IMR-90 (cell line): ENCODE measurements at regions not wholly inside any gene's neighbourhood (a gene's known extent, or its start where the extent isn't known, plus 50 kb on each side); places are given as distances from the start of the nearest gene placed in this dataset.

ENCODE experiments used
- ATAC-seq: fragments of 200-7000 bp; cut with Tn5 transposase; 2 replicates; pipeline ENCODE4 v1.9.1; 2020; ENCODE audit warnings: low read depth, mild to moderate bottlenecking, moderate library complexity
- BruUV-seq: library from RNA; stranded (reverse); fragments of 400-500 nt; replicated peaks from 2 replicates; lab custom pipeline; 2021; lab: Mats Ljungman, UMichigan
- CTCF ChIA-PET: fragments of 300-600 bp; formaldehyde crosslinking; extraction: SDS; loops from one replicate; lab custom pipeline; 2021; ENCODE audit warnings: antibody characterized with exemption; lab: Yijun Ruan, JAX
- POLR2A ChIA-PET: fragments of 300-600 bp; sonication (Branson Sonifier 250); formaldehyde crosslinking; loops from one replicate; lab custom pipeline; 2022; ENCODE audit warnings: antibody characterized with exemption; ENCODE audit not compliant: unreplicated experiment; lab: Charles Lee
- DNase-seq: peaks from one replicate; pipeline ENCODE4 v3.0.0; 2013
- H2AFZ ChIP-seq: replicated peaks from 2 replicates; pipeline ENCODE3; 2013; ENCODE audit warnings: low read length, mild to moderate bottlenecking; ENCODE audit not compliant: poor library complexity
- H2AK5ac ChIP-seq: 2 replicates; pipeline ENCODE4 v1.6.1; 2013; ENCODE audit warnings: low read depth, low read length, inconsistent platforms
- H2AK9ac ChIP-seq: replicated peaks from 2 replicates; pipeline ENCODE3; 2013; ENCODE audit warnings: mild to moderate bottlenecking, low read depth, low read length, moderate library complexity; ENCODE audit not compliant: poor library complexity
- H2BK120ac ChIP-seq: 2 replicates; pipeline ENCODE4 v1.6.1; 2013; ENCODE audit warnings: low read depth, low read length, inconsistent platforms
- H2BK15ac ChIP-seq: 3 replicates; pipeline ENCODE4 v1.6.1; 2013; ENCODE audit warnings: low read depth, low read length, inconsistent platforms
- H2BK20ac ChIP-seq: 2 replicates; pipeline ENCODE4 v1.6.1; 2013; ENCODE audit warnings: low read depth, mild to moderate bottlenecking, inconsistent platforms, low read length, moderate library complexity
- H2BK5ac ChIP-seq: 2 replicates; pipeline ENCODE4 v1.6.1; 2013; ENCODE audit warnings: mild to moderate bottlenecking, low read depth, low read length, inconsistent platforms; ENCODE audit not compliant: poor library complexity, severe bottlenecking
- H3K14ac ChIP-seq: replicated peaks from 2 replicates; pipeline ENCODE4 v1.6.1; 2013; ENCODE audit warnings: low read depth, low read length, inconsistent platforms
- H3K18ac ChIP-seq: 2 replicates; pipeline ENCODE4 v1.6.1; 2013; ENCODE audit warnings: low read depth, low read length, control low read depth
- H3K23ac ChIP-seq: 2 replicates; pipeline ENCODE4 v1.6.1; 2013; ENCODE audit warnings: low read depth, low read length, inconsistent platforms
- H3K27ac ChIP-seq: 2 replicates; pipeline ENCODE4 v1.5.1; 2013; ENCODE audit warnings: mild to moderate bottlenecking, control low read depth, low read length; ENCODE audit not compliant: insufficient read depth
- H3K27me3 ChIP-seq: 2 replicates; pipeline ENCODE4 v1.6.1; 2013; ENCODE audit warnings: low read length; ENCODE audit not compliant: control insufficient read depth, insufficient read depth
- H3K36me3 ChIP-seq: 2 replicates; pipeline ENCODE4 v1.6.1; 2013; ENCODE audit warnings: low read length, mixed read lengths; ENCODE audit not compliant: control insufficient read depth, insufficient read depth
- H3K4ac ChIP-seq: 2 replicates; pipeline ENCODE4 v1.6.1; 2013; ENCODE audit warnings: low read depth, low read length, inconsistent platforms
- H3K4me1 ChIP-seq: 2 replicates; pipeline ENCODE4 v1.6.1; 2013; ENCODE audit warnings: low read length, mixed read lengths; ENCODE audit not compliant: control insufficient read depth, insufficient read depth
- H3K4me2 ChIP-seq: 2 replicates; pipeline ENCODE4 v1.6.1; 2013; ENCODE audit warnings: low read depth, mild to moderate bottlenecking, control low read depth, low read length, moderate library complexity
- H3K4me3 ChIP-seq: 2 replicates; pipeline ENCODE4 v1.5.1; 2013; ENCODE audit warnings: low read depth, mild to moderate bottlenecking, control low read depth, low read length, moderate library complexity; ENCODE audit not compliant: insufficient read depth
- H3K56ac ChIP-seq: 2 replicates; pipeline ENCODE4 v1.6.1; 2013; ENCODE audit warnings: low read length, inconsistent platforms; ENCODE audit not compliant: insufficient read depth; ENCODE audit errors: extremely low read depth
- H3K79me1 ChIP-seq, 2 experiments: 2 replicates each; pipeline ENCODE4 v1.6.1; 2013; ENCODE audit warnings: low read length in 2 of 2, inconsistent platforms in 1 of 2, low read depth in 1 of 2
- H3K9ac ChIP-seq: 2 replicates; pipeline ENCODE4 v1.6.1; 2013; ENCODE audit warnings: low read depth, low read length, control low read depth
- H3K9me1 ChIP-seq: 2 replicates; pipeline ENCODE4 v1.6.1; 2013; ENCODE audit warnings: low read length, inconsistent platforms; ENCODE audit not compliant: insufficient read depth
- H3K9me3 ChIP-seq: 2 replicates; pipeline ENCODE4 v1.6.1; 2013; ENCODE audit warnings: low read length; ENCODE audit not compliant: control insufficient read depth, insufficient read depth
- H4K20me1 ChIP-seq: 2 replicates; pipeline ENCODE4 v1.6.1; 2013; ENCODE audit warnings: low read length, inconsistent platforms; ENCODE audit not compliant: insufficient read depth
- H4K5ac ChIP-seq: 2 replicates; pipeline ENCODE4 v1.6.1; 2013; ENCODE audit warnings: mild to moderate bottlenecking, low read depth, low read length, control low read depth
- H4K8ac ChIP-seq, 2 experiments: 2 replicates each; pipeline ENCODE4 v1.6.1; 2013; ENCODE audit warnings: low read depth in 2 of 2, low read length in 2 of 2, control low read depth in 1 of 2, inconsistent platforms in 1 of 2
- H4K91ac ChIP-seq: 2 replicates; pipeline ENCODE4 v1.6.1; 2013; ENCODE audit warnings: low read depth, low read length, inconsistent platforms; ENCODE audit not compliant: insufficient read depth
- BHLHE40 ChIP-seq: fragments of 150-350 bp; IDR thresholded peaks from 2 replicates; pipeline ENCODE4 v1.6.1; 2016; ENCODE audit warnings: mild to moderate bottlenecking, low read depth, low read length
- CEBPB ChIP-seq: IDR thresholded peaks from 2 replicates; pipeline ENCODE4 v1.6.1; 2012; ENCODE audit warnings: low read depth, low read length, improper control_type of control experiment
- CHD1 ChIP-seq: IDR thresholded peaks from 2 replicates; pipeline ENCODE4 v1.6.1; 2012; ENCODE audit warnings: low read depth, low read length, improper control_type of control experiment
- FOS ChIP-seq: fragments of 150-350 bp; IDR thresholded peaks from 2 replicates; pipeline ENCODE4 v1.6.1; 2016; ENCODE audit warnings: low read depth, low read length
- MAFK ChIP-seq: IDR thresholded peaks from 2 replicates; pipeline ENCODE4 v1.6.1; 2012; ENCODE audit warnings: low read depth, low read length, improper control_type of control experiment
- MAZ ChIP-seq: IDR thresholded peaks from 2 replicates; pipeline ENCODE4 v1.6.1; 2012; ENCODE audit warnings: low read depth, mild to moderate bottlenecking, low read length, improper control_type of control experiment, moderate library complexity, borderline replicate concordance
- NFE2L2 ChIP-seq: fragments of 150-350 bp; IDR thresholded peaks from 2 replicates; pipeline ENCODE4 v1.6.1; 2016; ENCODE audit warnings: low read depth, mild to moderate bottlenecking, low read length
- POLR2A ChIP-seq: IDR thresholded peaks from 2 replicates; pipeline ENCODE4 v1.6.1; 2012; ENCODE audit warnings: mild to moderate bottlenecking, low read depth, low read length
- RAD21 ChIP-seq: IDR thresholded peaks from 2 replicates; pipeline ENCODE4 v1.6.1; 2012; ENCODE audit warnings: low read length, improper control_type of control experiment
- RCOR1 ChIP-seq: IDR thresholded peaks from 2 replicates; pipeline ENCODE4 v1.6.1; 2012; ENCODE audit warnings: mild to moderate bottlenecking, low read length, improper control_type of control experiment; ENCODE audit not compliant: insufficient replicate concordance
- RFX5 ChIP-seq: IDR thresholded peaks from 2 replicates; pipeline ENCODE4 v1.8.0; 2012; ENCODE audit warnings: low read depth, mild to moderate bottlenecking, low read length, moderate library complexity
- WGBS, 2 experiments: methylation state at CpG; one replicate each; pipeline versions ENCODE4 v1.1.5 to v1.1.7; 2013; ENCODE audit warnings: missing lambda C conversion rate in 2 of 2; ENCODE audit not compliant: insufficient read length in 1 of 2; ENCODE audit errors: extremely low coverage in 2 of 2; 5-methylcytosine and 5-hydroxymethylcytosine counted together
- dilution Hi-C: fragments of 300-500 bp; cut with HindIII; formaldehyde crosslinking; loops from one replicate; pipeline ENCODE4 v1.14.3; 2018; ENCODE audit warnings: low sequenced_read_pairs; ENCODE audit not compliant: unreplicated experiment
- in situ Hi-C: fragments of 300-500 bp; cut with MboI; formaldehyde crosslinking; loops from 3 replicates; pipeline ENCODE4 v1.14.3; 2019; ENCODE audit warnings: low sequenced_read_pairs, inconsistent platforms, mixed read lengths
- intact Hi-C: fragments of 100-400 bp; cut with micrococcal nuclease; formaldehyde crosslinking; loops from 2 replicates; pipeline ENCODE4 v1.10.0; 2022
- TF ChIP-seq, protein P1 (sequence below): fragments of 150-350 bp; IDR thresholded peaks from 2 replicates; pipeline ENCODE4 v1.6.1; 2016; ENCODE audit warnings: low read depth, mild to moderate bottlenecking, low read length, moderate library complexity, borderline replicate concordance
- TF ChIP-seq, protein P2 (sequence below): fragments of 150-350 bp; IDR thresholded peaks from 2 replicates; pipeline ENCODE4 v1.6.1; 2017; ENCODE audit warnings: mild to moderate bottlenecking, antibody characterized with exemption, low read length, low read depth
- TF ChIP-seq, protein P3 (sequence below): conservative IDR thresholded peaks from 2 replicates; pipeline ENCODE4 v1.5.1; 2012; ENCODE audit warnings: mild to moderate bottlenecking, low read depth, low read length, improper control_type of control experiment

DNA sequence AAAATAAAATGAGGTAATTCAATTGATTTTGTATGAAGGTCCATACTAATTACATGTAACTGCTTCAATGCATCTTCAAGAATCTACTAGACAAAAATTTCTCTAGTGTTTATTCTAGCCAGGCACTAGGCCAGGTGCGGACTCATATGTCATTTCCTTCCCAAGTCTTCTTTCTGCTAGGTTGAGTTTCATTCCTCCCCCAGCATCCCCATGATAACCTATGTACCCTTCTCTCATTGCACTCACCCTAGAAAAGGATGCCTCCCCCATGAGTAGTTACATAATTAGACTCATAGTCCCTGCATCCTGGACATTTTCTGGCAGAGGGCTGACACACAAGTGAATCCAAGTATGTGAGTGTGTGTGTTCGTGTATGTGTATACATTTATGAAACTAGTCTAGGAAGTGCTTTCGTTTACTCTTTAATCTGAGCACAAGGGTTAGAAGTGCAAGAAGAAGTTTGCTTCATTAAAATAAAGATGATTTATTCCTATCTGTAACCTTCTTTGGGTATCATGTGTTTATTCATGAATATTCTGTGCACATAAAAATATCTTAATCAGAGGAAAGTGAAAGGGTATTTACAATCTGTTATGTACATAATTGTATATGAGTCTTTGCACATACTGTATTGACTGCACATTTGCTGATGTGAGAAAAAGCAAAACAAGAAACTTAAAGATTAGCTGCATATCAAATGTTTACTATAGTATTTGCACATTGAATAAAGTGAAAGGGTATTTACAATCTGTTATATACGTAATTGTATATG lies 585.6 kb upstream of the ZNF717 start:
- Histone ChIP-seq H3K56ac (no peak overlapping the region), H3K14ac (no peak overlapping the region), H3K4me1 (no peaks in the 10 kb centered on the region; the same call in 1 of the 2 replicates), H2BK20ac (no peak overlapping the region), H3K9ac (no peak overlapping the region), H2BK15ac (no peak overlapping the region), H4K8ac (no peak overlapping the region), H2AK5ac (no peak overlapping the region), H2BK5ac (no peak overlapping the region), H2BK120ac (0 out of 2 replicates have a peak overlapping the region, but pooled peaks have one; percentile 0), H4K5ac (no peak overlapping the region), H3K79me1 (no peaks in the 10 kb centered on the region), H3K18ac (no peak overlapping the region), H2AFZ (no peak overlapping the region), H3K4me2 (no peak overlapping the region), H3K36me3 (no peaks in the 10 kb centered on the region), H3K23ac (no peak overlapping the region), H4K20me1 (no peaks in the 10 kb centered on the region), H3K27ac (no peak overlapping the region), H3K4ac (no peak overlapping the region), H3K9me1 (peaks cover 3% of the 10 kb centered on the region; the same call in 1 of the 2 replicates), H3K9me3 (no peaks in the 10 kb centered on the region), H2AK9ac (no peak overlapping the region), H3K4me3 (no peak overlapping the region), H3K27me3 (no peaks in the 10 kb centered on the region), H4K91ac (no peak overlapping the region)
- in situ Hi-C loops (no loop called here), dilution Hi-C loops (no loop called here), intact Hi-C loops (no loop called here)
- TF ChIP-seq CEBPB (no peak), RFX5 (no peak), RCOR1 (no peak), POLR2A (no peak), MAZ (no peak), BHLHE40 (no peak), RAD21 (no peak), CHD1 (no peak), NFE2L2 (no peak), MAFK (no peak), FOS (no peak)
- TF ChIP-seq, protein P1, sequence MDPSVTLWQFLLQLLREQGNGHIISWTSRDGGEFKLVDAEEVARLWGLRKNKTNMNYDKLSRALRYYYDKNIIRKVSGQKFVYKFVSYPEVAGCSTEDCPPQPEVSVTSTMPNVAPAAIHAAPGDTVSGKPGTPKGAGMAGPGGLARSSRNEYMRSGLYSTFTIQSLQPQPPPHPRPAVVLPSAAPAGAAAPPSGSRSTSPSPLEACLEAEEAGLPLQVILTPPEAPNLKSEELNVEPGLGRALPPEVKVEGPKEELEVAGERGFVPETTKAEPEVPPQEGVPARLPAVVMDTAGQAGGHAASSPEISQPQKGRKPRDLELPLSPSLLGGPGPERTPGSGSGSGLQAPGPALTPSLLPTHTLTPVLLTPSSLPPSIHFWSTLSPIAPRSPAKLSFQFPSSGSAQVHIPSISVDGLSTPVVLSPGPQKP, result no peak
- TF ChIP-seq, protein P2, sequence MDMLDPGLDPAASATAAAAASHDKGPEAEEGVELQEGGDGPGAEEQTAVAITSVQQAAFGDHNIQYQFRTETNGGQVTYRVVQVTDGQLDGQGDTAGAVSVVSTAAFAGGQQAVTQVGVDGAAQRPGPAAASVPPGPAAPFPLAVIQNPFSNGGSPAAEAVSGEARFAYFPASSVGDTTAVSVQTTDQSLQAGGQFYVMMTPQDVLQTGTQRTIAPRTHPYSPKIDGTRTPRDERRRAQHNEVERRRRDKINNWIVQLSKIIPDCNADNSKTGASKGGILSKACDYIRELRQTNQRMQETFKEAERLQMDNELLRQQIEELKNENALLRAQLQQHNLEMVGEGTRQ, result no peak
- TF ChIP-seq, protein P3, sequence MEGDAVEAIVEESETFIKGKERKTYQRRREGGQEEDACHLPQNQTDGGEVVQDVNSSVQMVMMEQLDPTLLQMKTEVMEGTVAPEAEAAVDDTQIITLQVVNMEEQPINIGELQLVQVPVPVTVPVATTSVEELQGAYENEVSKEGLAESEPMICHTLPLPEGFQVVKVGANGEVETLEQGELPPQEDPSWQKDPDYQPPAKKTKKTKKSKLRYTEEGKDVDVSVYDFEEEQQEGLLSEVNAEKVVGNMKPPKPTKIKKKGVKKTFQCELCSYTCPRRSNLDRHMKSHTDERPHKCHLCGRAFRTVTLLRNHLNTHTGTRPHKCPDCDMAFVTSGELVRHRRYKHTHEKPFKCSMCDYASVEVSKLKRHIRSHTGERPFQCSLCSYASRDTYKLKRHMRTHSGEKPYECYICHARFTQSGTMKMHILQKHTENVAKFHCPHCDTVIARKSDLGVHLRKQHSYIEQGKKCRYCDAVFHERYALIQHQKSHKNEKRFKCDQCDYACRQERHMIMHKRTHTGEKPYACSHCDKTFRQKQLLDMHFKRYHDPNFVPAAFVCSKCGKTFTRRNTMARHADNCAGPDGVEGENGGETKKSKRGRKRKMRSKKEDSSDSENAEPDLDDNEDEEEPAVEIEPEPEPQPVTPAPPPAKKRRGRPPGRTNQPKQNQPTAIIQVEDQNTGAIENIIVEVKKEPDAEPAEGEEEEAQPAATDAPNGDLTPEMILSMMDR, result no peak
- CTCF ChIA-PET, result no interaction called here
- POLR2A ChIA-PET, result no interaction called here
- no CpG with 5 or more reads among the region's 4 CpGs for WGBS, 2 experiments
- ATAC-seq (peak; percentile 33), DNase-seq (peak; percentile 62)
- no TSS peak for BruUV-seq
